Upper lobe of right lung (tissue), 1 donor: ENCODE measurements at regions not wholly inside any gene's neighbourhood (a gene's known extent, or its start where the extent isn't known, plus 50 kb on each side); places are given as distances from the start of the nearest gene placed in this dataset.

Experiments
- ATAC-seq: fragments of 200-7000 bp; cut with Tn5 transposase; one replicate; pipeline ENCODE4 v1.9.1; 2020; ENCODE audit warnings: mild to moderate bottlenecking, moderate library complexity
- DNase-seq: peaks from one replicate; pipeline ENCODE4 v3.0.0-alpha.2; 2020
- H3K27ac ChIP-seq: fragments of 200-600 bp; one replicate; pipeline ENCODE4 v1.8.0; 2022
- H3K27me3 ChIP-seq: fragments of 200-600 bp; one replicate; pipeline ENCODE4 v1.8.0; 2022; ENCODE audit warnings: mild to moderate bottlenecking
- H3K36me3 ChIP-seq: fragments of 200-600 bp; one replicate; pipeline ENCODE4 v1.8.0; 2022
- H3K4me1 ChIP-seq: fragments of 200-600 bp; one replicate; pipeline ENCODE4 v1.8.0; 2022
- H3K4me3 ChIP-seq: fragments of 200-600 bp; one replicate; pipeline ENCODE4 v1.8.0; 2022; ENCODE audit warnings: mild to moderate bottlenecking
- H3K9me3 ChIP-seq: fragments of 200-600 bp; one replicate; pipeline ENCODE4 v1.8.0; 2022
- CTCF ChIP-seq: fragments of 200-600 bp; IDR thresholded peaks from one replicate; pipeline ENCODE4 v1.8.0; 2022; ENCODE audit warnings: antibody characterized with exemption
- intact Hi-C: fragments of 100-400 bp; cut with DNase I; formaldehyde crosslinking; loops from one replicate; pipeline ENCODE4 v1.11.0; 2022
- donor health status: DM: no; HTN: yes; CAD: no; lungs with severe emphysema.

GRCh38 chr18:39007031-39007902 lies 1441.7 kb upstream of the CELF4 start:
- DNase-seq (no peak), ATAC-seq (no peak)
- H3K9me3 ChIP-seq: no peaks in the 10 kb centered on the region
- no peaks in the 10 kb centered on the region for H3K27me3 ChIP-seq
- no peak overlapping the region for H3K4me3 ChIP-seq
- H3K27ac ChIP-seq: no peak overlapping the region
- no peak for TF ChIP-seq CTCF
- intact Hi-C loops: no loop called here
- H3K4me1 ChIP-seq: no peaks in the 10 kb centered on the region
- no peaks in the 10 kb centered on the region for H3K36me3 ChIP-seq

GRCh38 chr18:38996056-38996455 lies 1430.5 kb upstream of the CELF4 start:
- ATAC-seq (no peak), DNase-seq (no peak)
- H3K36me3 ChIP-seq: no peaks in the 10 kb centered on the region
- no peaks in the 10 kb centered on the region for H3K9me3 ChIP-seq
- no peaks in the 10 kb centered on the region for H3K27me3 ChIP-seq
- no peak for TF ChIP-seq CTCF
- intact Hi-C loops: no loop called here
- no peak overlapping the region for H3K4me3 ChIP-seq
- H3K4me1 ChIP-seq: no peaks in the 10 kb centered on the region
- H3K27ac ChIP-seq: no peak overlapping the region

GRCh38 chr18:38993342-38993741 lies 1427.7 kb upstream of the CELF4 start:
- Histone ChIP-seq H3K4me3 (no peak overlapping the region), H3K27me3 (no peaks in the 10 kb centered on the region), H3K27ac (no peak overlapping the region), H3K9me3 (no peaks in the 10 kb centered on the region), H3K4me1 (no peaks in the 10 kb centered on the region), H3K36me3 (no peaks in the 10 kb centered on the region)
- no peak for ATAC-seq
- DNase-seq: no peak
- intact Hi-C loops: no loop called here
- TF ChIP-seq CTCF: no peak

GRCh38 chr18:38984968-38985367 lies 1419.4 kb upstream of the CELF4 start:
- Histone ChIP-seq H3K4me1 (no peaks in the 10 kb centered on the region), H3K27ac (no peak overlapping the region), H3K9me3 (no peaks in the 10 kb centered on the region), H3K27me3 (no peaks in the 10 kb centered on the region), H3K4me3 (no peak overlapping the region), H3K36me3 (no peaks in the 10 kb centered on the region)
- TF ChIP-seq CTCF: no peak
- intact Hi-C loops: no loop called here
- DNase-seq: no peak
- no peak for ATAC-seq

GRCh38 chr18:38982072-38982471 lies 1416.5 kb upstream of the CELF4 start:
- Histone ChIP-seq H3K27ac (no peak overlapping the region), H3K4me3 (no peak overlapping the region), H3K4me1 (no peaks in the 10 kb centered on the region), H3K36me3 (no peaks in the 10 kb centered on the region), H3K27me3 (no peaks in the 10 kb centered on the region), H3K9me3 (no peaks in the 10 kb centered on the region)
- intact Hi-C loops: no loop called here
- no peak for DNase-seq
- TF ChIP-seq CTCF: no peak
- ATAC-seq: no peak
